Ectodermal cell (in vitro differentiated cells): ENCODE measurements at regions not wholly inside any gene's neighbourhood (a gene's known extent, or its start where the extent isn't known, plus 50 kb on each side); places are given as distances from the start of the nearest gene placed in this dataset.

Source experiments
- H3K27ac ChIP-seq: 2 replicates; pipeline ENCODE4 v1.7.0; 2013; ENCODE audit warnings: mild to moderate bottlenecking, low read depth, low read length; ENCODE audit not compliant: insufficient read depth, poor library complexity, severe bottlenecking
- H3K27me3 ChIP-seq: 2 replicates; pipeline ENCODE4 v1.7.0; 2013; ENCODE audit warnings: mild to moderate bottlenecking, low read length; ENCODE audit not compliant: insufficient read depth, control insufficient read depth, poor library complexity, severe bottlenecking
- H3K36me3 ChIP-seq: one replicate; pipeline ENCODE4 v1.7.0; 2013; ENCODE audit warnings: low read length; ENCODE audit not compliant: control insufficient read depth, insufficient read depth
- H3K4me1 ChIP-seq: one replicate; pipeline ENCODE4 v1.7.0; 2013; ENCODE audit warnings: low read length; ENCODE audit not compliant: control insufficient read depth, insufficient read depth
- H3K4me3 ChIP-seq: 2 replicates; pipeline ENCODE4 v1.7.0; 2013; ENCODE audit warnings: low read depth, low read length, control low read depth; ENCODE audit not compliant: insufficient read depth
- H3K9me3 ChIP-seq: 2 replicates; pipeline ENCODE4 v1.7.0; 2013; ENCODE audit warnings: mild to moderate bottlenecking, low read length, moderate library complexity; ENCODE audit not compliant: control insufficient read depth
- WGBS, 2 experiments: methylation state at CpG; one replicate each; pipeline ENCODE4 v1.1.7; 2013; ENCODE audit warnings: missing lambda C conversion rate in 2 of 2; 5-methylcytosine and 5-hydroxymethylcytosine counted together

- no peaks in the 10 kb centered on the region for H3K27me3 ChIP-seq
- WGBS, 2 experiments: 86 to 89% methylated on average over 2 to 3 of the region's 4 CpGs
Observed at GRCh38 chr13:74528734-74529513, 394.7 kb upstream of the KLF12 start.

DNA sequence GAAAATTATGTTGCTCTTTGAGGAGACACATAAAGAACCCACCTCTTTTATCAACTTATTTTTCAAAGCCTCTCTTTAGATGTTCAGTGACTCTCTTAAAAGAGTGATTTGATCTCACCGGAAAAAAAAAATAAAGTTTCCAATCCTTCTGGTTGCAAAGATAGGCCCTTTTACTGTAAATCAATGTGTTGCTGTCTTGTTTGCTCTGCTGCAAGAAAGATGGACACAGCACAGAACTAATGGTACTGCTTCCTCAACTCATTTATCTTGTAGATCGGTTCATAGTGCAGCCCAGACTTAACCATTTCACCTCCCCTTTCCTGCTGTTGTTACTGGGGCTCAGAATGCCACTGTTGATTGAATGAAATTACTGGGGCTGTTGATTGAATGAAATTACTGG lies 388.9 kb upstream of the KLF12 start:
- H3K9me3 ChIP-seq: no peaks in the 10 kb centered on the region
- no peaks in the 10 kb centered on the region for H3K27me3 ChIP-seq
- WGBS, 2 experiments: 82 to 100% methylated on average over 2 of the region's 2 CpGs
- H3K36me3 ChIP-seq: no peaks in the 10 kb centered on the region
- H3K27ac ChIP-seq: no peak overlapping the region
- no peak overlapping the region for H3K4me3 ChIP-seq
- H3K4me1 ChIP-seq: no peaks in the 10 kb centered on the region

More at GRCh38 chr13:74528734-74529513, 394.7 kb upstream of the KLF12 start:
- no peaks in the 10 kb centered on the region for H3K4me1 ChIP-seq
- no peak overlapping the region for H3K27ac ChIP-seq
- H3K36me3 ChIP-seq: no peaks in the 10 kb centered on the region
- no peaks in the 10 kb centered on the region for H3K9me3 ChIP-seq
- no peak overlapping the region for H3K4me3 ChIP-seq

DNA sequence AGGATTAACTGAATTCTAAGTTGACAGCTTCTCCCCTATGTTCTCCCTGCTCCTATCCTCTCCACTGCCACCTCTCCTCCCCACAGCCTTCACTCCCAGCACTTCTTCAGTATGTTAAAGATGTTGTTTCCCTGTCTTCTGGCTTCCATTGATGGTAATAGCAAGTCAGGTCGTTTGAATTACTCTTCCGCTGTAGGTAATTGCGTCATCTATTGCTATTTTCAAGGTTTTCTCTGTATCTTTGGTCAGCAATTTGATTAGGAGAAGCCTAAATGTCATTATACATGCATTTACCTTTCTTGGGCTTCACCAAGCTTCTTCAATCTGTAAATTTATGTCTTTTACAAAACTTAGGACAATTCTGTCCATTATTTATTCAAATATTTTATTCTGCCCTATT lies 377.3 kb upstream of the KLF12 start:
- Histone ChIP-seq H3K9me3 (no peaks in the 10 kb centered on the region), H3K4me3 (no peak overlapping the region), H3K27me3 (no peaks in the 10 kb centered on the region), H3K36me3 (no peaks in the 10 kb centered on the region), H3K27ac (no peak overlapping the region), H3K4me1 (no peaks in the 10 kb centered on the region)
- 89 to 93% methylated on average over 3 of the region's 3 CpGs for WGBS, 2 experiments

GRCh38 chr13:74487091-74487722 lies 353.0 kb upstream of the KLF12 start:
- Histone ChIP-seq H3K4me1 (no peaks in the 10 kb centered on the region), H3K36me3 (no peaks in the 10 kb centered on the region), H3K27me3 (no peaks in the 10 kb centered on the region), H3K27ac (no peak overlapping the region), H3K9me3 (no peaks in the 10 kb centered on the region), H3K4me3 (no peak overlapping the region)
- WGBS, 2 experiments: 82 to 94% methylated on average over 2 of the region's 3 CpGs

DNA sequence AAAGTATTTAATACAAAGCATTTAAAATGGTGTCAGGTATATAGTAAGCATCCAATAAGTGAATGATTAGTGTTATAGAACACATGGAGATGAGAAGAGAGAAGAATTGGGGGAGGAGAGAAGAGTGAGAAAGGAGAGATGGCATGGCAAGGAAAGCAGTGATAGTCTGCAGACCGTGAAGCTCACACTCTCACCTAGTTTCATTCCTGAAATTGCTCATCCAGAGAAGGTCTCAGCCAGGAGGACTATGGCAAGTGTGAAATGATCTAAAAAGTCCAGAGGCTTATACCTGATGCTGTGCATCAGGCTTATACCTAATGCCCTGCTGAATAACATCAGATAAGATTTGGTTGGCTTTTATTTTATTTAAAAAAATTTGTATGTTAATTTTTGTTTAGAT lies 351.6 kb upstream of the KLF12 start:
- Histone ChIP-seq H3K36me3 (no peaks in the 10 kb centered on the region), H3K9me3 (no peaks in the 10 kb centered on the region), H3K27me3 (no peaks in the 10 kb centered on the region), H3K4me3 (no peak overlapping the region), H3K4me1 (no peaks in the 10 kb centered on the region), H3K27ac (no peak overlapping the region)
- 79 to 100% methylated on average over 1 of the region's 1 CpG for WGBS, 2 experiments

DNA sequence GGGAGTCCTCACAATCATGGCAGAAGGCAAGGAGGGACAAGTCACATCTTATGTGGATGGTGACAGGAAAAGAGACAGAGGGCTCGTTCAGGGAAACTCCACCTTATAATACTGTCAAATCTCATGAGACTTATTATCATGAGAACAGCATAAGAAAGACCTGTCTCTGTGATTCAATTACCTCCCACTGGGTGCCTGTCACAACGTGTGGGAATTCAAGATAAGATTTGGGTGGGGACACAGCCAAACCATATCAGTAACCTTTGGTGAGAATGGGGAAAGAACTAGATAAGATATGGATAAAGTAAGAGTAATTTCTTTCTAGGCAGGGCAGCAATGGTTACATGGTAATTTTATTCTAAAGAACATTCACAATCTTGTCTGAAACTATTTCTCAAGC lies 344.9 kb upstream of the KLF12 start:
- no peaks in the 10 kb centered on the region for H3K9me3 ChIP-seq
- WGBS, 2 experiments: 56 to 61% methylated on average over 2 of the region's 2 CpGs
- H3K27me3 ChIP-seq: no peaks in the 10 kb centered on the region
- no peak overlapping the region for H3K4me3 ChIP-seq
- H3K4me1 ChIP-seq: no peaks in the 10 kb centered on the region
- no peak overlapping the region for H3K27ac ChIP-seq
- no peaks in the 10 kb centered on the region for H3K36me3 ChIP-seq

- Histone ChIP-seq H3K4me1 (no peaks in the 10 kb centered on the region), H3K27me3 (no peaks in the 10 kb centered on the region), H3K9me3 (no peaks in the 10 kb centered on the region), H3K36me3 (no peaks in the 10 kb centered on the region), H3K27ac (no peak overlapping the region), H3K4me3 (no peak overlapping the region)
Observed at GRCh38 chr13:74476788-74477187, 342.6 kb upstream of the KLF12 start.

DNA sequence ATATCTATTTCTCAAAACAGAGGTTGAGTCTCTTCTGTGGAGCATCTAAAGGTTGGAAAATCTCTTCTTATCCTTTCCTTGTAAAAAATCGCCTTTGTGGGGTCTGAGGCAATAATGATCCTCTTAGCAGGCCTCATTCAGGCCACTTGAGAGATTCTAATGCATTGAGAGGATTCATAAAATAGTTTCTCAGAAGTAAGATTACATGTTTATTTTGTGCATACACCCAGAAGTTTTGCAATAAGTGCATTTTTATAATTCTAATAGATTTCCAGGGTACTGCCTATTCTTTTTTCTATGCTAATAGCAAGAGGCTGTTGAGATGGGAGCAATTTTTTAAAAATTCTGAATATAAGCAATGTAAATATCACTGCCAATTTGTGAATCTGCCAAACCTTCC lies 342.2 kb upstream of the KLF12 start:
- Histone ChIP-seq H3K27me3 (no peaks in the 10 kb centered on the region), H3K4me3 (no peak overlapping the region), H3K4me1 (no peaks in the 10 kb centered on the region), H3K36me3 (no peaks in the 10 kb centered on the region), H3K27ac (no peak overlapping the region), H3K9me3 (no peaks in the 10 kb centered on the region)
- WGBS, 2 experiments: 95 to 100% methylated on average over 1 of the region's 1 CpG

- no peaks in the 10 kb centered on the region for H3K9me3 ChIP-seq
- H3K4me3 ChIP-seq: no peak overlapping the region
- H3K27ac ChIP-seq: no peak overlapping the region
- peaks cover 14% of the 10 kb centered on the region for H3K4me1 ChIP-seq
- no peaks in the 10 kb centered on the region for H3K27me3 ChIP-seq
- H3K36me3 ChIP-seq: no peaks in the 10 kb centered on the region
Observed at GRCh38 chr13:74466864-74467263, 332.7 kb upstream of the KLF12 start.

- Histone ChIP-seq H3K27me3 (no peaks in the 10 kb centered on the region), H3K9me3 (no peaks in the 10 kb centered on the region), H3K4me3 (no peak overlapping the region), H3K4me1 (peaks cover 14% of the 10 kb centered on the region), H3K36me3 (no peaks in the 10 kb centered on the region), H3K27ac (no peak overlapping the region)
- WGBS, 2 experiments: 87 to 98% methylated on average over 2 of the region's 2 CpGs
Observed at GRCh38 chr13:74466020-74466419, 331.8 kb upstream of the KLF12 start.
